Stimulated activated naive B cell treated with anti-CD40 and anti-IgM and Interleukin-4, amounts not matched to agents 10 μg/mL and 1 μg/mL and 100 μg/mL, for 72 hours (primary cell): ENCODE measurements at regions not wholly inside any gene's neighbourhood (a gene's known extent, or its start where the extent isn't known, plus 50 kb on each side); places are given as distances from the start of the nearest gene placed in this dataset.

Experiments used
- ATAC-seq, 2 donors: fragments of 150-1000 bp; cut with Tn5 transposase; replicated peaks; 2 replicates each; pipeline ENCODE4 v1.10.0; 2021; ENCODE audit warnings: moderate library complexity in 1 of 2
- DNase-seq: peaks from one replicate; pipeline ENCODE4 v3.0.0; 2021
- H3K27ac Mint-ChIP-seq: one replicate; pipeline ENCODE4 v1.8.0; 2022; ENCODE audit warnings: mild to moderate bottlenecking, mixed read lengths
- H3K27me3 Mint-ChIP-seq, 2 donors: one replicate each; pipeline ENCODE4 v1.8.0; 2022; ENCODE audit warnings: mixed read lengths in 2 of 2
- H3K36me3 Mint-ChIP-seq, 2 donors: one replicate each; pipeline ENCODE4 v1.8.0; 2022; ENCODE audit warnings: mixed read lengths in 2 of 2, mild to moderate bottlenecking in 1 of 2
- H3K4me1 Mint-ChIP-seq, 2 donors: one replicate each; pipeline ENCODE4 v1.8.0; 2022; ENCODE audit warnings: mixed read lengths in 2 of 2, mild to moderate bottlenecking in 1 of 2
- H3K4me3 Mint-ChIP-seq, 2 donors: one replicate each; pipeline ENCODE4 v1.8.0; 2022; ENCODE audit warnings: mild to moderate bottlenecking in 2 of 2, mixed read lengths in 2 of 2, moderate library complexity in 1 of 2
- H3K9me3 Mint-ChIP-seq, 2 donors: one replicate each; pipeline ENCODE4 v1.8.0; 2022; ENCODE audit warnings: mixed read lengths in 2 of 2, mild to moderate bottlenecking in 1 of 2

GRCh38 chr5:110159202-110159601 lies 469.5 kb downstream of the MAN2A1 start:
- H3K36me3 Mint-ChIP-seq = no peaks in the 10 kb centered on the region
- no peaks in the 10 kb centered on the region for H3K4me1 Mint-ChIP-seq
- no peaks in the 10 kb centered on the region for H3K27me3 Mint-ChIP-seq
- no peak for DNase-seq
- ATAC-seq = no peak
- H3K4me3 Mint-ChIP-seq = no peak overlapping the region
- H3K9me3 Mint-ChIP-seq = peaks cover 0 to 2% of the 10 kb centered on the region in 2 donors
- H3K27ac Mint-ChIP-seq = no peak overlapping the region

GRCh38 chr5:110161162-110161561 lies 471.4 kb downstream of the MAN2A1 start:
- no peaks in the 10 kb centered on the region for H3K27me3 Mint-ChIP-seq
- ATAC-seq = no peak
- H3K36me3 Mint-ChIP-seq = no peaks in the 10 kb centered on the region
- no peak overlapping the region for H3K4me3 Mint-ChIP-seq
- H3K27ac Mint-ChIP-seq = no peak overlapping the region
- H3K9me3 Mint-ChIP-seq = peaks cover 0 to 2% of the 10 kb centered on the region in 2 donors
- no peak for DNase-seq
- H3K4me1 Mint-ChIP-seq = no peaks in the 10 kb centered on the region

GRCh38 chr5:110165366-110165765 lies 475.6 kb downstream of the MAN2A1 start:
- Mint-ChIP-seq H3K9me3 (peaks cover 0 to 2% of the 10 kb centered on the region in 2 donors), H3K27ac (no peak overlapping the region), H3K27me3 (no peaks in the 10 kb centered on the region), H3K4me3 (no peak overlapping the region), H3K4me1 (no peaks in the 10 kb centered on the region), H3K36me3 (no peaks in the 10 kb centered on the region)
- DNase-seq = no peak
- no peak for ATAC-seq

DNA sequence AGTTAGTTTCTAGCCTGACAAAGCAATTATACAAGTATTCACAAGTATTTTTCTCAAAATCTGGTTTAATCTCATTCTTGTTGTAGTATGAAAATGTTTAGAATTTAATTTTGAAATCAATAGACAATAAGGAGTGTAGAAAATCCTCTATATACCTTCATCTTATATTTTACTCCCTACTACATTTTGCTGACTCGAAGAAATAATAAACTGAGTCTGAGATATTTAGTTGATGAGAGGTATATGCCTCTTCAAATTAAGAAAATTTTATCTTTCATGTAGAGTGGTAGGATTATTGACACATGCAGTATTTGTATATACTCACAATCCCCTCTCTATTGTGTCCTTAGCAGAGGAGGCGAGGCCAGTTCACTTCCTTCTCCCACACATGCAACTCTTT lies 477.7 kb downstream of the MAN2A1 start:
- no peaks in the 10 kb centered on the region for H3K27me3 Mint-ChIP-seq
- no peak overlapping the region for H3K4me3 Mint-ChIP-seq

DNA sequence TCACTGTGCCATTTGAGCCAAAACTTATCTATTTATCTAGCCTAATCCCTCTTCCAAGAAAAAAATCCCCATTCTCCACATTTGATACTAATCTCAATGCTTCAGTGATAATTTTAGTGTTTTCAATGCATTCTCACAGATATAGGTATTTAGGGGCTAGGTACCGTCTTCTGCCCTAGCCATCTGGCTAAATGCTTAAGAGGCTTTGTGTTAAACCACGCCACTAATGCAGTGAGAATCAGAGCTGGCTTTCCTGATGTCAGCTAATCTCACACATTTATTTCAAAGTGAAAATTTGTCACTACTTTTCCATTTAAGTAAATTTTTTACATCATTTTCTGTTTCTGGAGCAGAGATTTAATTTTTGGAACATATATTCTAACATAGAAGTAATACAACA lies 479.7 kb downstream of the MAN2A1 start:
- H3K27me3 Mint-ChIP-seq = no peaks in the 10 kb centered on the region
- no peaks in the 10 kb centered on the region for H3K36me3 Mint-ChIP-seq
- H3K4me3 Mint-ChIP-seq = no peak overlapping the region
- no peak overlapping the region for H3K27ac Mint-ChIP-seq
- no peaks in the 10 kb centered on the region for H3K4me1 Mint-ChIP-seq
- DNase-seq (no peak), ATAC-seq (no peak)
- H3K9me3 Mint-ChIP-seq = peaks cover 2 to 4% of the 10 kb centered on the region in 2 donors

More for the DNA sequence above, 477.7 kb downstream of the MAN2A1 start:
- DNase-seq = no peak
- Mint-ChIP-seq H3K36me3 (no peaks in the 10 kb centered on the region), H3K4me1 (no peaks in the 10 kb centered on the region), H3K9me3 (peaks cover 2 to 4% of the 10 kb centered on the region in 2 donors), H3K27ac (no peak overlapping the region)
- ATAC-seq = no peak

DNA sequence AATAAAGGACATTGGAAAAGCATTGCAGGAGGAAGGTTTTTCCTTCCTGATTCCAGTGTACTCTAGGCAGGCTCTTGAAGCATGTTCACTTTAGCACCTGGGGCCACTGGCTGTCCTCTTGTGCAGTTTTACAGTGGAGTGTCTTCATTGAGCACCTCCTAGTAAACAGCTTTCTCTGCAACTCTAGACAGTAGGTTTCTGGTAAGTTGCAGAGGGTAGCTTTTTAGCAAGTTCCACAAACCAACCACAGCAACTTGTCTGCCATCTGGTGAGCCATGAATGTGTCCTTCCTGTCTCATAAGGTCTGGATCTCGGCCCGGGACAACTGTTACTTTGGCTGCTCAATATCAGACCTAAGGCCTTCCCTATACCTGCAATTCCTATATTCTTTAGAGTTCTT lies 488.0 kb downstream of the MAN2A1 start:
- DNase-seq = no peak
- ATAC-seq = no peak
- no peaks in the 10 kb centered on the region for H3K27me3 Mint-ChIP-seq
- H3K36me3 Mint-ChIP-seq = no peaks in the 10 kb centered on the region
- no peaks in the 10 kb centered on the region for H3K4me1 Mint-ChIP-seq
- peaks cover 0 to 2% of the 10 kb centered on the region in 2 donors for H3K9me3 Mint-ChIP-seq
- H3K4me3 Mint-ChIP-seq = no peak overlapping the region
- H3K27ac Mint-ChIP-seq = no peak overlapping the region

DNA sequence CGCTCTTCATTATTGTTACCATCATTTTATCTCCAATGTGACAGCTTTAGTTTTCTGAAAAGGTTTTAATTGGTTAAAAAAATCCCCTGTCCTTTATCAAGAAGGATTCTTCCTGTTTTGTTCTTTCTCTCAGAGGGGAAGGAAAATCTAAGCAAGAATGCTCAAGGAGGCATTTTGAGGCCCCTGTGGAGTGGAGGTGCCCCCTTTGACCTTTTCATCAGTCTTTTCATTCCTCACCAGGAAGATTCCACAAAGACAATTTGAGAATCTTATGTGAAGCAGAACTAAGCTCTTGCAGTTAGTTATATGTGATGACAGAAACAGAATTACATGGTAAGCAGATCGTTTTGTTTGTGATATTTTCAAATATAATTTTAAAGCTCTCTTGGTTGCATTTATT lies 489.6 kb downstream of the MAN2A1 start:
- peaks cover 0 to 4% of the 10 kb centered on the region in 2 donors for H3K9me3 Mint-ChIP-seq
- H3K27me3 Mint-ChIP-seq = no peaks in the 10 kb centered on the region
- H3K4me3 Mint-ChIP-seq = no peak overlapping the region
- H3K36me3 Mint-ChIP-seq = no peaks in the 10 kb centered on the region
- H3K27ac Mint-ChIP-seq = no peak overlapping the region
- no peak for DNase-seq
- no peak for ATAC-seq
- H3K4me1 Mint-ChIP-seq = no peaks in the 10 kb centered on the region

- H3K9me3 Mint-ChIP-seq = peaks cover 0 to 4% of the 10 kb centered on the region in 2 donors
- no peaks in the 10 kb centered on the region for H3K27me3 Mint-ChIP-seq
- DNase-seq (no peak), ATAC-seq (no peak)
- no peak overlapping the region for H3K27ac Mint-ChIP-seq
- no peak overlapping the region for H3K4me3 Mint-ChIP-seq
- H3K36me3 Mint-ChIP-seq = no peaks in the 10 kb centered on the region
- no peaks in the 10 kb centered on the region for H3K4me1 Mint-ChIP-seq
Measured at GRCh38 chr5:110194191-110194590, 504.5 kb downstream of the MAN2A1 start.

GRCh38 chr5:110195288-110195687 lies 505.6 kb downstream of the MAN2A1 start:
- DNase-seq = no peak
- H3K4me1 Mint-ChIP-seq = no peaks in the 10 kb centered on the region
- no peak overlapping the region for H3K27ac Mint-ChIP-seq
- no peaks in the 10 kb centered on the region for H3K27me3 Mint-ChIP-seq
- H3K4me3 Mint-ChIP-seq = no peak overlapping the region
- no peak for ATAC-seq
- peaks cover 0 to 7% of the 10 kb centered on the region in 2 donors for H3K9me3 Mint-ChIP-seq
- H3K36me3 Mint-ChIP-seq = no peaks in the 10 kb centered on the region

- H3K36me3 Mint-ChIP-seq = no peaks in the 10 kb centered on the region
- H3K4me1 Mint-ChIP-seq = no peaks in the 10 kb centered on the region
- no peak for DNase-seq
- H3K4me3 Mint-ChIP-seq = no peak overlapping the region
- no peak for ATAC-seq
- no peaks in the 10 kb centered on the region for H3K27me3 Mint-ChIP-seq
- H3K27ac Mint-ChIP-seq = no peak overlapping the region
- peaks cover 0 to 4% of the 10 kb centered on the region in 2 donors for H3K9me3 Mint-ChIP-seq
Measured at GRCh38 chr5:110201791-110202190, 512.1 kb downstream of the MAN2A1 start.

DNA sequence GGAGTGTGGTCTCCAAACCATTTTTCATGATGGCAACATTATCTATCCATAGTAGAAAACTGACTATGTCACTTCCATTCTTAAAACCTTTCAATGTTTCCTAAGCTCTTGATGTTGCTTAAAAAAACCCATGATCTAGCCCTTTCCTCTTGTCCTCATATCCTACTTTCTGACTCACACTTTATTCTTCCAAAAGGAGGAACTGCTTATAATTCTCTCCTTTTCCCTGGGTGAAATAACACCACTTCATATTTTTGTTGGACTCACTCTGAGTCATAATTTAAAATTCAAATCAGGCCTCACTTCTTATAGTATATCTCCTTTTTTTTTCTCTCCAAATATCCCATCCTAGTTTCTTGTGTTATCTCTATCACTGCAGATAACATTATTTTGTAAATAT lies 513.9 kb downstream of the MAN2A1 start:
- H3K4me3 Mint-ChIP-seq = no peak overlapping the region
- H3K27me3 Mint-ChIP-seq = no peaks in the 10 kb centered on the region
- DNase-seq (no peak), ATAC-seq (no peak)
- no peaks in the 10 kb centered on the region for H3K36me3 Mint-ChIP-seq
- peaks cover 4 to 9% of the 10 kb centered on the region in 2 donors for H3K9me3 Mint-ChIP-seq
- H3K4me1 Mint-ChIP-seq = no peaks in the 10 kb centered on the region
- no peak overlapping the region for H3K27ac Mint-ChIP-seq

DNA sequence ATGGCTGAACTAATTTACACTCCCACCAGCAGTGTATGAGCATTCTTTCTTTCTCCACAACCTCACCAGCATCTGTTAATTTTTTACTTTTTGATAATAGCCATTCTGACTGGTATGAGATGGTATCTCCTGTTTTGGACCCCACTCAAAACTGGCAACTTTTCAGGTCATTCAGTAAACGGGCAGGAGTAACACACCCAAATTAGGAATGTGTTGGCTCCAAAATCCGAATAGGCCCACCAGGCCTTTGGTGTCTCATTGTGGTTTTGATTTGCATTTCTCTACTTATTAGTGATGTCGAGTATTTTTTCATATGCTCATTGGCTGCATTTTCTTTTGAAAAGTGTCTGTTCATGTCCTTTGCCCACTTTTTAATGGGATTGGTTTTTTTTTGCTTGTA lies 517.1 kb downstream of the TMEM232 start:
- no peak overlapping the region for H3K27ac Mint-ChIP-seq
- ATAC-seq = no peak
- DNase-seq = no peak
- H3K4me1 Mint-ChIP-seq = no peaks in the 10 kb centered on the region
- no peak overlapping the region for H3K4me3 Mint-ChIP-seq
- no peaks in the 10 kb centered on the region for H3K27me3 Mint-ChIP-seq
- no peaks in the 10 kb centered on the region for H3K36me3 Mint-ChIP-seq
- peaks cover 16 to 26% of the 10 kb centered on the region in 2 donors for H3K9me3 Mint-ChIP-seq

- Mint-ChIP-seq H3K4me1 (no peaks in the 10 kb centered on the region), H3K4me3 (no peak overlapping the region), H3K27ac (no peak overlapping the region), H3K9me3 (peaks cover 38 to 42% of the 10 kb centered on the region in 2 donors), H3K27me3 (no peaks in the 10 kb centered on the region), H3K36me3 (no peaks in the 10 kb centered on the region)
- ATAC-seq = no peak
- no peak for DNase-seq
Measured at GRCh38 chr5:110218981-110219380, 507.5 kb downstream of the TMEM232 start.

DNA sequence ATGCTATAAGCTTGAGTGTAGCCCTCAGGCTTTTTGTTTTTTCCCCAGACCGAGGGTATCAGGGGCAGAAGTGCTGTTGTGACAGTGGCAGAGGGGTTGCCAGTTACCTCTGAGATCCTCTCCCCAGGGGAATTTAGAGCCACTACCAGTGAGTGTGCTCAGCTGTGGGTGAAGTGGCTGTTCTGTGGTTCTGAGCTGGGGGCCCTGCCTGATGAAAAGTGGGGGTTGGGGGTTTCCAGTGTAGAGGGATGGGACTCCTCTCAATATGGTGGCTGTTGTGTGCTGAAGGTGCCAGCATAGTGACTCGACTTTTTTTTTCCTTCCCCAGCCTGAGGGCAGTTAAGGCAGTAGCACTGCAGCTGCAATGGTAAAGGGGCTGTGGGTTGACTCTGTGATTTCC lies 506.7 kb downstream of the TMEM232 start:
- Mint-ChIP-seq H3K4me1 (no peaks in the 10 kb centered on the region), H3K27ac (no peak overlapping the region), H3K4me3 (no peak overlapping the region), H3K36me3 (no peaks in the 10 kb centered on the region), H3K27me3 (no peaks in the 10 kb centered on the region), H3K9me3 (peaks cover 36 to 42% of the 10 kb centered on the region in 2 donors)
- ATAC-seq (no peak), DNase-seq (no peak)

DNA sequence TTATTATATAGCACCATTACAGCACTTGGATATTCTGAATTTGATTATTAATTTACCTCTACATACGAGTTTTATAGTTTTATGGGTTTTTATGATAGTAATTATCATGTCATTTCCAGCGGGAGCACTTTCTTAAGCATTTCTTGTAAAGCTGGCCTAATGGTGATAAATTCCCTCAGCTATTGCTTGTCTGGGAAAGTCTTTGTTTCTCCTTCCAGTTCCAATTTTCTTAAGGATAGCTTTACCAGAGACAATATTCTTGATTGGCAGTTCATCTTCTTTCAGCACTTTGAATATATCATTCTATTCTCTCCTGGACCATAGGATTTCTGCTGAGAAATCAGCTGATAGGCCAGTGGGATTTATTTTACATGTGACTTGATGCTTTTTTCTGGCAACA lies 505.4 kb downstream of the TMEM232 start:
- no peak for ATAC-seq
- peaks cover 31 to 35% of the 10 kb centered on the region in 2 donors for H3K9me3 Mint-ChIP-seq
- no peak for DNase-seq
- no peaks in the 10 kb centered on the region for H3K36me3 Mint-ChIP-seq
- H3K27me3 Mint-ChIP-seq = no peaks in the 10 kb centered on the region
- no peak overlapping the region for H3K27ac Mint-ChIP-seq
- no peak overlapping the region for H3K4me3 Mint-ChIP-seq
- H3K4me1 Mint-ChIP-seq = no peaks in the 10 kb centered on the region

GRCh38 chr5:110224050-110224449 lies 502.4 kb downstream of the TMEM232 start:
- H3K27ac Mint-ChIP-seq = no peak overlapping the region
- ATAC-seq = no peak
- H3K9me3 Mint-ChIP-seq = peaks cover 22 to 26% of the 10 kb centered on the region in 2 donors
- no peak for DNase-seq
- H3K4me1 Mint-ChIP-seq = no peaks in the 10 kb centered on the region
- no peaks in the 10 kb centered on the region for H3K36me3 Mint-ChIP-seq
- H3K4me3 Mint-ChIP-seq = no peak overlapping the region
- no peaks in the 10 kb centered on the region for H3K27me3 Mint-ChIP-seq
